T-cell (primary cell): ENCODE measurements at regions not wholly inside any gene's neighbourhood (a gene's known extent, or its start where the extent isn't known, plus 50 kb on each side); places are given as distances from the start of the nearest gene placed in this dataset.

Source experiments
- ATAC-seq, 4 experiments: fragments of 200-7000 bp in 3 of 4; fragments of 150-1000 bp in 1 of 4; cut with Tn5 transposase; replicated peaks in 1 of 4; 1 replicate in 3 of 4; 2 replicates in 1 of 4; pipeline ENCODE4 v1.10.0; 2021; ENCODE audit warnings: moderate library complexity in 3 of 4, mild to moderate bottlenecking in 2 of 4, moderate number of reproducible peaks in 1 of 4
- CTCF ChIA-PET, 2 donors: fragments of 300-600 bp; sonication (Branson Sonifier 250); formaldehyde crosslinking; loops; one replicate each; lab custom pipeline; 2022; ENCODE audit warnings: antibody characterized with exemption in 2 of 2; lab: Charles Lee
- POLR2A ChIA-PET, 2 donors: fragments of 300-600 bp; sonication (Branson Sonifier 250); formaldehyde crosslinking; loops; one replicate each; lab custom pipeline; 2022; ENCODE audit warnings: antibody characterized with exemption in 2 of 2; lab: Charles Lee
- DNase-seq, 35 experiments: peaks; one replicate each; pipeline versions ENCODE4 v3.0.0 to v3.0.0-alpha.2; 2013 to 2023
- H3K27ac ChIP-seq: one replicate; pipeline ENCODE4 v1.5.1; 2013; ENCODE audit warnings: low read length
- H3K27me3 ChIP-seq, 2 experiments: replicated peaks in 1 of 2; 1 replicate in 1 of 2; 2 replicates in 1 of 2; pipeline versions ENCODE4 v1.6.1 to v1.7.0; 2013; ENCODE audit warnings: low read length in 1 of 2, mixed read lengths in 1 of 2; ENCODE audit not compliant: control insufficient read depth in 2 of 2, insufficient read depth in 2 of 2; ENCODE audit errors: extremely low read depth in 1 of 2
- H3K36me3 ChIP-seq, 2 donors: 1 replicate in 1 of 2; 2 replicates in 1 of 2; pipeline versions ENCODE4 v1.6.1 to v1.7.0; 2013; ENCODE audit warnings: low read length in 1 of 2; ENCODE audit not compliant: control insufficient read depth in 2 of 2, insufficient read depth in 1 of 2; ENCODE audit errors: extremely low read depth in 1 of 2
- H3K4me1 ChIP-seq, 2 experiments: 1 replicate in 1 of 2; 2 replicates in 1 of 2; pipeline versions ENCODE4 v1.6.1 to v1.7.0; 2013; ENCODE audit warnings: low read length in 2 of 2, mixed read lengths in 1 of 2; ENCODE audit not compliant: insufficient read depth in 2 of 2, control insufficient read depth in 1 of 2; ENCODE audit errors: extremely low read depth in 1 of 2
- H3K4me3 ChIP-seq, 2 donors: 1 replicate in 1 of 2; 2 replicates in 1 of 2; pipeline versions ENCODE4 v1.5.1 to v1.7.0; 2013; ENCODE audit warnings: mild to moderate bottlenecking in 2 of 2, low read length in 1 of 2, moderate library complexity in 1 of 2; ENCODE audit not compliant: control insufficient read depth in 1 of 2; ENCODE audit errors: extremely low read depth in 1 of 2
- H3K9me3 ChIP-seq: 2 replicates; pipeline ENCODE4 v1.7.0; 2013
- H3K27ac Mint-ChIP-seq, 2 donors: one replicate each; pipeline ENCODE4 v1.8.0; 2020 to 2021; ENCODE audit warnings: mild to moderate bottlenecking in 2 of 2, mixed read lengths in 2 of 2
- H3K27me3 Mint-ChIP-seq, 2 donors: one replicate each; pipeline ENCODE4 v1.8.0; 2021 to 2022; ENCODE audit warnings: mixed read lengths in 2 of 2
- H3K36me3 Mint-ChIP-seq: one replicate; pipeline ENCODE4 v1.8.0; 2021; ENCODE audit warnings: mixed read lengths
- H3K4me1 Mint-ChIP-seq, 3 donors: one replicate each; pipeline ENCODE4 v1.8.0; 2020 to 2022; ENCODE audit warnings: mixed read lengths in 3 of 3, mild to moderate bottlenecking in 1 of 3
- H3K4me3 Mint-ChIP-seq, 3 donors: one replicate each; pipeline ENCODE4 v1.8.0; 2020 to 2022; ENCODE audit warnings: mild to moderate bottlenecking in 3 of 3, mixed read lengths in 3 of 3, moderate library complexity in 3 of 3
- H3K9me3 Mint-ChIP-seq, 3 donors: one replicate each; pipeline ENCODE4 v1.8.0; 2020 to 2022; ENCODE audit warnings: mixed read lengths in 3 of 3
- WGBS: methylation state at CpG from one replicate; pipeline ENCODE4 v1.1.5; 2013; ENCODE audit warnings: missing lambda C conversion rate; ENCODE audit not compliant: insufficient coverage; 5-methylcytosine and 5-hydroxymethylcytosine counted together

- peaks cover 0 to 9% (median 7%) of the 10 kb centered on the region in 3 donors for H3K9me3 Mint-ChIP-seq
- no peak overlapping the region for H3K4me3 Mint-ChIP-seq
- no peak overlapping the region for H3K27ac ChIP-seq
- no peaks in the 10 kb centered on the region for H3K27me3 ChIP-seq
- no CpG with 5 or more reads among the region's 7 CpGs for WGBS
- peaks cover 0 to 4% of the 10 kb centered on the region in 2 experiments for H3K4me1 ChIP-seq
- CTCF ChIA-PET = no interaction called here
- H3K36me3 Mint-ChIP-seq = peaks cover 13% of the 10 kb centered on the region
- H3K36me3 ChIP-seq = no peaks in the 10 kb centered on the region
- no peaks in the 10 kb centered on the region for H3K9me3 ChIP-seq
- H3K27ac Mint-ChIP-seq = no peak overlapping the region
- peaks cover 0 to 13% (median 3%) of the 10 kb centered on the region in 3 donors for H3K4me1 Mint-ChIP-seq
- ATAC-seq (no peak), DNase-seq (no peak)
- no peaks in the 10 kb centered on the region for H3K27me3 Mint-ChIP-seq
- no peak overlapping the region for H3K4me3 ChIP-seq
- POLR2A ChIA-PET = no interaction called here
These were observed 135.6 kb downstream of the PFKFB3 start for GRCh38 chr10:6338361-6338760.

GRCh38 chr10:6339891-6340290 lies 137.2 kb downstream of the PFKFB3 start:
- CTCF ChIA-PET = interaction anchor here in 1 of 2 donors (0.6 kb wide), 1 partner anchor 178 kb away, joined by 3 read pairs; no protein-coding TSS in a partner anchor
- Histone ChIP-seq H3K27me3 (no peaks in the 10 kb centered on the region), H3K27ac (no peak overlapping the region), H3K4me1 (peaks cover 0 to 4% of the 10 kb centered on the region in 2 experiments), H3K9me3 (no peaks in the 10 kb centered on the region), H3K4me3 (no peak overlapping the region), H3K36me3 (no peaks in the 10 kb centered on the region)
- no peak overlapping the region for H3K27ac Mint-ChIP-seq
- no peak overlapping the region for H3K4me3 Mint-ChIP-seq
- no peaks in the 10 kb centered on the region for H3K9me3 Mint-ChIP-seq
- ATAC-seq (no peak), DNase-seq (no peak)
- peaks cover 0 to 21% (median 8%) of the 10 kb centered on the region in 3 donors for H3K4me1 Mint-ChIP-seq
- POLR2A ChIA-PET = interaction anchor here in 1 of 2 donors (0.6 kb wide), 1 partner anchor 145 kb away, joined by 5 read pairs; no protein-coding TSS in a partner anchor
- WGBS = 85% methylated on average over 4 of the region's 5 CpGs
- no peaks in the 10 kb centered on the region for H3K36me3 Mint-ChIP-seq
- no peaks in the 10 kb centered on the region for H3K27me3 Mint-ChIP-seq

- Histone ChIP-seq H3K27ac (no peak overlapping the region), H3K36me3 (no peaks in the 10 kb centered on the region), H3K4me3 (no peak overlapping the region), H3K9me3 (no peaks in the 10 kb centered on the region), H3K4me1 (peaks cover 11 to 16% of the 10 kb centered on the region in 2 experiments), H3K27me3 (no peaks in the 10 kb centered on the region)
- no peak overlapping the region for H3K4me3 Mint-ChIP-seq
- ChIA-PET POLR2A (interaction anchor here in 1 of 2 donors (0.7 kb wide), 1 partner anchor 401 kb away, joined by 6 read pairs; no protein-coding TSS in a partner anchor), CTCF (no interaction called here)
- H3K4me1 Mint-ChIP-seq = peaks cover 19 to 38% (median 29%) of the 10 kb centered on the region in 3 donors
- H3K36me3 Mint-ChIP-seq = no peaks in the 10 kb centered on the region
- no peaks in the 10 kb centered on the region for H3K9me3 Mint-ChIP-seq
- H3K27ac Mint-ChIP-seq = no peak overlapping the region
- DNase-seq = no peak
- WGBS = 94% methylated on average over 3 of the region's 10 CpGs
- H3K27me3 Mint-ChIP-seq = no peaks in the 10 kb centered on the region
- no peak for ATAC-seq
These were observed 139.5 kb downstream of the PFKFB3 start for GRCh38 chr10:6342096-6342685.

GRCh38 chr10:6343305-6344010 lies 140.7 kb downstream of the PFKFB3 start:
- H3K36me3 ChIP-seq = no peaks in the 10 kb centered on the region
- H3K36me3 Mint-ChIP-seq = no peaks in the 10 kb centered on the region
- WGBS = 81% methylated on average over 5 of the region's 7 CpGs
- H3K27me3 Mint-ChIP-seq = no peaks in the 10 kb centered on the region
- no peaks in the 10 kb centered on the region for H3K9me3 Mint-ChIP-seq
- ChIA-PET POLR2A (no interaction called here), CTCF (interaction anchor here in 1 of 2 donors (0.6 kb wide), 1 partner anchor 255 kb away, joined by 3 read pairs; no protein-coding TSS in a partner anchor)
- peaks cover 19 to 29% of the 10 kb centered on the region in 2 experiments for H3K4me1 ChIP-seq
- peaks cover 32 to 51% (median 42%) of the 10 kb centered on the region in 3 donors for H3K4me1 Mint-ChIP-seq
- no peak overlapping the region for H3K4me3 Mint-ChIP-seq
- no peak overlapping the region for H3K27ac ChIP-seq
- DNase-seq = no peak
- H3K9me3 ChIP-seq = no peaks in the 10 kb centered on the region
- H3K4me3 ChIP-seq = no peak overlapping the region
- H3K27ac Mint-ChIP-seq = no peak overlapping the region
- H3K27me3 ChIP-seq = no peaks in the 10 kb centered on the region
- no peak for ATAC-seq

- Mint-ChIP-seq H3K4me1 (peaks cover 50 to 60% (median 59%) of the 10 kb centered on the region in 3 donors), H3K27me3 (no peaks in the 10 kb centered on the region), H3K9me3 (no peaks in the 10 kb centered on the region), H3K4me3 (peak overlapping the region in 1 of 3 donors; percentile 75), H3K27ac (peak overlapping the region; percentile 52 to 71), H3K36me3 (no peaks in the 10 kb centered on the region)
- DNase-seq (no peak), ATAC-seq (no peak)
- Histone ChIP-seq H3K27me3 (no peaks in the 10 kb centered on the region), H3K4me3 (no peak overlapping the region), H3K27ac (no peak overlapping the region), H3K9me3 (no peaks in the 10 kb centered on the region), H3K4me1 (peaks cover 21 to 31% of the 10 kb centered on the region in 2 experiments), H3K36me3 (no peaks in the 10 kb centered on the region)
- CTCF ChIA-PET = no interaction called here
- POLR2A ChIA-PET = no interaction called here
- no CpG with 5 or more reads among the region's 1 CpG for WGBS
These were observed 142.7 kb downstream of the PFKFB3 start for GRCh38 chr10:6345404-6345803.

GRCh38 chr10:6346631-6347030 lies 143.9 kb downstream of the PFKFB3 start:
- peak overlapping the region; percentile 89 for H3K27ac ChIP-seq
- no peak overlapping the region for H3K4me3 ChIP-seq
- H3K27me3 ChIP-seq = no peaks in the 10 kb centered on the region
- DNase-seq (no peak), ATAC-seq (no peak)
- Mint-ChIP-seq H3K9me3 (no peaks in the 10 kb centered on the region), H3K4me1 (peaks cover 58 to 65% (median 64%) of the 10 kb centered on the region in 3 donors), H3K27ac (peak overlapping the region; percentile 97), H3K36me3 (no peaks in the 10 kb centered on the region), H3K4me3 (peak overlapping the region in 2 of 3 donors; percentile 74 to 75), H3K27me3 (no peaks in the 10 kb centered on the region)
- peaks cover 21 to 31% of the 10 kb centered on the region in 2 experiments for H3K4me1 ChIP-seq
- ChIA-PET CTCF (interaction anchor here in 1 of 2 donors (0.5 to 0.6 kb wide), 2 partner anchors 42 to 49 kb away, joined by 3 to 4 read pairs; no protein-coding TSS in a partner anchor), POLR2A (interaction anchor here (0.6 to 0.7 kb wide), 2 partner anchors 60 to 72 kb away, joined by 3 read pairs; no protein-coding TSS in a partner anchor)
- no peaks in the 10 kb centered on the region for H3K36me3 ChIP-seq
- no peaks in the 10 kb centered on the region for H3K9me3 ChIP-seq
- WGBS = no CpG with 5 or more reads among the region's 2 CpGs
